Erythroblast (primary cell): ENCODE measurements at regions not wholly inside any gene's neighbourhood (a gene's known extent, or its start where the extent isn't known, plus 50 kb on each side); places are given as distances from the start of the nearest gene placed in this dataset.

ENCODE experiments used
- GATA1 ChIP-seq: IDR thresholded peaks from 2 replicates; pipeline ENCODE4 v1.6.1; 2011; ENCODE audit warnings: low read depth, mild to moderate bottlenecking, control low read depth, low read length, moderate library complexity
- POLR2A ChIP-seq: IDR thresholded peaks from 2 replicates; pipeline ENCODE4 v1.6.1; 2011; ENCODE audit warnings: mild to moderate bottlenecking, low read length

- no peak for TF ChIP-seq POLR2A
- TF ChIP-seq GATA1: no peak
Measured at GRCh38 chr11:128235958-128236357, 351.4 kb downstream of the ETS1 start.
